Endometrium (tissue), 2 donors: ENCODE measurements at regions not wholly inside any gene's neighbourhood (a gene's known extent, or its start where the extent isn't known, plus 50 kb on each side); places are given as distances from the start of the nearest gene placed in this dataset.

Experiments
- FAIRE-seq: peaks from 2 replicates; lab custom pipeline; 2012; peaks lifted over from hg19 to GRCh38; lab: Jason Lieb, UNC
- donor health status: control.
- donor health status: control.

- no peak for FAIRE-seq
These were observed 84.2 kb upstream of the IL12A start for GRCh38 chr3:159904455-159904854.

- FAIRE-seq = no peak
These were observed 83.7 kb upstream of the IL12A start for GRCh38 chr3:159904911-159905310.

DNA sequence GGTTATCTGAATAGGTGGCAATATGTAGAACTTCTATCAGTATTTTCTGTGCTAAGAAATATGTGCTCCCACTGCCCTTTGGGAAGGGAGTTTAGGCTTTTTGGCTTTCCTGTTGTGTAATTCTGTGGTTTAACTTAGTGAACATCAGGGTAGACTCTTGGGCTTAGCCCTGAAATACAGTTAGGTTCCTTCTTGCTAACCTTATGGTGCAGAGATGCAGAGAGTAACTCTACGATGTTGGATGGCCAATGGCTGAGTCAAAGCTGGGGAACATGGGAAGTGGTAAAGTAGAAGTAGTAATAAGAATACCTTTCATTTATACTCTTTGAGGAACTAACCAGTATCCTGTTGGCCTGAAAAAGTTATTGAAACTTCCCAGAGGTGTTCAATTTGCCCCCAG lies 80.8 kb upstream of the IL12A start:
- FAIRE-seq = no peak

DNA sequence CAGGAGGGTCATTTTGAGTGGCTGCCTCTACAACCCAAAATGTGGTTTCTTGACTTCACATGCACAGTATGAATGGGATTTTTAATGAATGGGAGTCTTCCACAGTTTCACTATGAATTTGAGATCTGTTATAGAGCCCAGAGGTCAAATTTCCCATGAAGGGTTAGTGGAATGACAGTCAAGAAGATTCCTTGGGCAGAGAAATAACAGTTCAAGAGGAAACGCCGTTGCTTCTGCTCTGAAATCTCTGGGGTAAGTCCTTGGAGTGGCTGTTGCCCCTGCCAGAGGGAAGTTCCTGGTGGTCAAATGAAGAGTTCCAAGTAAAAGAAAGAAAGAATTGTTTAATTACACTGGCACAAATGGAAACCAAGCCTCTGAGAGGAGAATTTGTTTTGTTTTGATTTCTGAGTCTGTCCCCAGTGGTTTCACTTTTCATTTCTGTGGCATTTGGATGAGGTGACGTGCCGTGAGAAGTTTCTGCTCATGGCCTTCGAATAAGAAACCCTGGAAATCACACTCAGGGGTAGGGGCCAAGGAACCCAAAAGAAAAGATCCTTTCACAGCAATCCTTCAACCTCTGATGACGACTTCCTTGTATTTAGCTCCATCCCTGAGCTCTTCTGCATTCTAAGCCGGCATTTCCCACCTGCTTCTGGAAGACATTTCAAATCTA lies 77.5 kb upstream of the IL12A start:
- no peak for FAIRE-seq

DNA sequence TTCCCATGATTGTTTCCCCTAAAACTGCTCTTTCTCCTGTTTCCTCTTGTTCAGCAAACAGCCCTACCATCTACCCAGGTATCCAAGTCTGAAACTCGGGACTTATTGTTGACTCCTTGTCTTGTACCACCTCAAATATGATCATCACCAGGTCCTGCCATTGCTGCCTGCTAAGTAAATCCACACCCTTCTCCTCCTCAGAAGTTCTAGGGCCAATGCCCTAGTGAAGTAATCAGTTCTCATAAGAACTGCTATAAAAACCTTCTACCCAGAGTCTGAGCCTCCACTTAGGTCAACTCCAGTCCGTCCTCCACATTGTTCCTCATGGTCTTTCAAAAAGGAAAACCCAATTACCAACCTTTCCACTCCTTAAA lies 77.0 kb upstream of the IL12A start:
- FAIRE-seq = no peak

DNA sequence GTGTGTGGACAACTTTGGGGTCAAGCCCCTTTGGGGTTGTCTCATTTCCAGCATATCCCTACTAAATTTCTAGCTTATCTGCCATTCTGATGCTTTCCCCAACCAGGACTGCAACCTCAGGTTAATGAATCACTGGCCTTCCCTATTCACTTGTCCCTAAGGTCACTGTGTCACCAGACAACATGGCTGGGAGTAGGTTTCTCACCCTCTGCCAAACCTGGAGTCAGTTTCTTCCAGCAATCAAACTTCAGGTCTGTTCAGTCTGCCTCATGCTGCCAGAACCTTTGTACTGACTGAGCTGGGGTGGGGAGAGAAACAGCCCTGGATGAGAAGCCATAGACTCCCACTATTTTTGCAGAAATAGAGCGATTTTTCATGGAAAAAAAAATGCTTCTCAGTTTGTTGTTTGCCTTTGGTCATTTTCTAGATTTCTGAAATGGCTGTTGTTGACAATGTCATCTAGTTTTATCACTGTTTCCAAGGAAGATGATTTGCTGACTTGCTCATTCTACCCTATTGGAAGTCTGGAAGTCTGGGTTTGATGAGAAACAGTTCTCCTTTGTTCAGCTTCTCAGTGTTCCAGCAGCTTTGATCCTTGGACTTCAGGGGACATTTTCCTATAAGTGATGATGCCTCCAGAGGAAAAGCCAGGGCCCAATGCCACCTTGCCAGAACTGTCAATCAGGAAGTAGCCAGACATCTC lies 74.8 kb upstream of the IL12A start:
- FAIRE-seq = no peak

DNA sequence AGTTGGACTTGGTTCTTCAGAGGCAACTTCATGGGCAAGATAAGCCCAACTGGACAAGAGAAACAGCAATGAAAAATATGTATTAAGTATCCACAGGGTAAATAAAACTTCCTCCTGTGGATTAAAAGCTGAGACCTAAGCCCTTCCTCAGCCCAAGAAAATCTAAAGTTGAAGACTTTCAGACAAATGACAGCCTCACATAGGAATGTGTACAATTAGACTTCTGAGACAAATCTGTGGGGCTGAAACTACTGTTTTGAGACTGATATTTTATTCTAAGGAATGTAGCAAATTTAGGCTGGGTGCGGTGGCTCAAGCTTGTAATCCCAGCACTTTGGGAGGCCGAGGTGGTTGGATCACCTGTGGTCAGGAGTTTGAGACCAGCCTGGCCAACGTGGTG lies 74.2 kb upstream of the IL12A start:
- FAIRE-seq = no peak

DNA sequence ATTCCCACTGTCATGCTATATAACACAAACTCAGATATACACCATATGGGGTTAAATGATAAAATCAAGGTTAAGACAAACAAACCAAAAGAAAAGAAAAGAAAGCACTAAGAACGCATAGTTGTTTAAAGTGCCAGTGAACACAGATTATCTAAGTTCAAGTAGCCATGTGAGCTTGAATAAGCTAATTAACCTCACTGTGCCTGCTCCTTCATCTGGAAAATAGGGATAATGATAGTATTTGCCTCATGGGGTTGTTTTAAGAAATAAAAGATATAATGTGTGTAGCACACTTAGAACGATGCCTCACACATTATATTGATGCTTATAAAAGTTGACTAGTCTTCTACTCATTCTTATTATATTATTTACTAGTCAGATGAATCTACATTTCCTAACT lies 72.6 kb upstream of the IL12A start:
- FAIRE-seq = no peak

- no peak for FAIRE-seq
These were observed 71.5 kb upstream of the IL12A start for GRCh38 chr3:159917141-159917540.

DNA sequence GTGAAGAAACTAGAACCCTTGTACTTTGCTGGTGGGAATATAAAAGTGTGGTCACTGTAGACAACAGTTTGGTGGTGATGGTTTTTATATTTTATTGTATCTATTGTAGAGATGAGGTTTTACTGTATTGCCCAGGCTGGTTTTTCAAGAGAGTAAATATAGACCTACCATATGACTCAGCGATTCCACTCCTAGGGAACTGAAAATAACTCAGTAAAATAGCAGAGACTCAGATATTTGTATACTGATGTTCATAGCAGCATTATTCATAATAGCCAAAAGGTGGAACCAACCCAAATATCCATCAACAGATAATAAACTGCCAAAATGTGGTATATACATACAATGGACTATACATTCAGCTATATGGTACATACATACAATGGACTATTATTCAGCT lies 68.8 kb upstream of the IL12A start:
- FAIRE-seq = no peak

- FAIRE-seq = no peak
These were observed 66.3 kb upstream of the IL12A start for GRCh38 chr3:159922193-159922840.

DNA sequence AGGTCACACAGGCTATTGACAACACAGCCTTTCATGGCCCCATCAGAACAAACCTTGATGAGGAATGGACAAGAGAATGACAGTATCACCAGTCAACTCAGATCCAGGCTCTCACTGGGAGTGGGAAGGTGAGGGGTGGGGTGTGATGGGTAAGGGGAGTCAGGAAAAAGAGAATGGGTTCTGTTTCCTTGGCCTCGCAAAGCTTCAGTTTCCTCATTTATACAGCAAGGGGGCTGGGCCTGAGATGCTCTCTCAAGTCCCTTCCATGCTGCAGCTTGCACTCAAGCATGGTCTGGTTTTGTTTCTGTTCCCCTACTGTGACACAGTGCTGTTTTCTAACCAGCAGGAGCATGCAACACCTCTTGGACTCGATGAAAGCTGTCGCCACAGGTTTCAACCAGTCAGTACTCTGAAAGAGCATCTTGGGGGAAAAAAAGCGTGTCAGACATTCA lies 65.7 kb upstream of the IL12A start:
- FAIRE-seq = no peak

GRCh38 chr3:159923336-159923735 lies 65.3 kb upstream of the IL12A start:
- no peak for FAIRE-seq

- no peak for FAIRE-seq
These were observed 64.7 kb upstream of the IL12A start for GRCh38 chr3:159923956-159924355.

DNA sequence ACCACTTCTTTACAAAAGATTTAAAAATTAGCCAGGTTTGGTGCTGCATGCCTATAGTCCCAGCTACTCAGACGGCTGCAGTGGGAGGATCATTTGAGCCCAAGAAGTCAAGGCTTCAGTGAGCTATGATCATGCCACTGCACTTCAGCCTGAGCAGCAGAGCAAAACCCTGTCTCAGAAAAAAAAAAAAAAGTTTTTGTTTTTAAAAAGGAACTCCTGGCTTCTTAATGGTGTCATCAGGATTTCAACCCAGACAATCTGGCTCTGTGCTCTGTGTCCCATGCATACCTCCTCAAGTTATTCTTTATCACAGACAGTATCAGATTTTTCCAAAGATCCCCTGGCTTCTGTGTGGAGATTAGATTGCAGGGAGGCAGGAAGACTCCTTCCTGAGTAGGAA lies 64.2 kb upstream of the IL12A start:
- FAIRE-seq = no peak

- FAIRE-seq = no peak
These were observed 63.4 kb upstream of the IL12A start for GRCh38 chr3:159925248-159925647.

- FAIRE-seq = no peak
These were observed 62.1 kb upstream of the IL12A start for GRCh38 chr3:159926573-159926972.

DNA sequence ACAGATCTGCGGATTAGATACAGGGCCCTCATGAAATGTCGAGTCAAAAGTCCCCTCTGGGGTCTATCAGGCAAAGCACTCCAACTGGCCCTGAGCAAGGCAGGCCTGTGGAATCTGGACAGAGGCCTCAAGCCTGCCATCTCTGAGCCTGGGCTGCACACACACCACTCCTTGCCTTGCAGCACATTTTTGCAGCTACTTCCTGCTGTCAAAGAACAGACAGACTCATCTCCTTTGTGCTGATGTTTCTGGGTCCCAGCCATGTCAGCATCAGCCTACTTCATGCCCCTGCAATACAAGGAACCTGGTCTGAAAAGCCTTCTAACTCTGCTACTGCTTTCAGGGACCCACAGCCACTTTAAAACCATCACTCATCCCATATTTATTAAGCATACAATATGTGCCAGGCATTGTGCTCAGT lies 60.6 kb upstream of the IL12A start:
- no peak for FAIRE-seq

- no peak for FAIRE-seq
These were observed 60.0 kb upstream of the IL12A start for GRCh38 chr3:159928666-159929065.

DNA sequence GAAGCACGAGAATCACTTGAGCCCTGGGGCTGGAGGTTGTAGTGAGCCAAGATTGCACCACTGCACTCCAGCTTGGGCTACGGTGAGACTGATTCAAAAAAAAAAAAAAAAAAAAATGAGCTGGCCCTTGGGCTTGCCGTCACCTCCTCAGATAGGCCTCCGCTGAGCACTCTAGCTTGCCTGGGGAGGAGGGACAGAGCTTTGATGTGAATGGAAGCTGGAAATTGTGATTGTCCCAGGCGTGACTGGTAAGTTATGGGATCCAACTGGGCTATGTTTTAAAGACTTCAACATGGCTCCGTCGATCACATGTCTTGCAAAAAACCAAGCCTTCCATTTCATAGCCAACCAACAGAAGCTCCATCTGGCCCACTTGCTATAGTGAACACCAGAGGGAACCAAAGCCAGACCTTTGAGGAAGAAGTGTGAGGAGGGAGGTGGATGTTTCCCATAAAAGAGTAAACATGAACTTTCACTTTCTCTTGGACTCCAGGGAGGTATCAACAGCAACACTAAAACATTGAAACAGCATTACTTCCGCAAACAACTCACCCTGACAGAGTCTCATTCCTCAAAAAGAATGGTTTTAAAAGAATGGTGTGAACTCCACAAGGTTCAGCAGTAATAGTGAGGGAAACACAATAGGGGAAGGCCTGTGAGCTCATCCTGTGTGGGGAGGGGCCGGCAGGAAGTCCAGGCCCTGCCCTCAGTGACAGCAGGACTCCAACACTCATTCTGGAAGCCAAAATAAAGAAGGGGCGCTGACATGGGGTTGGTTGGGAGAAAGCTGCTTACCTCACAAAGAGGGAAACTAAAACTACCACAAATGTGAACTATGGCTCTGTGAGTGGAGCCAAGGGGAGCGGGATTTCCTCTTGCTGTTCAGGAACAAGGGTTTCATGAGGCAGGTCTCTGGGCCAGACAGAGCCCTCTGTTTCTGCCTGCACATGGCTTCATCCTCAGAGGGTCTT lies 59.2 kb upstream of the IL12A start:
- FAIRE-seq = no peak

GRCh38 chr3:159934216-159934615 lies 54.4 kb upstream of the IL12A start:
- FAIRE-seq = no peak

DNA sequence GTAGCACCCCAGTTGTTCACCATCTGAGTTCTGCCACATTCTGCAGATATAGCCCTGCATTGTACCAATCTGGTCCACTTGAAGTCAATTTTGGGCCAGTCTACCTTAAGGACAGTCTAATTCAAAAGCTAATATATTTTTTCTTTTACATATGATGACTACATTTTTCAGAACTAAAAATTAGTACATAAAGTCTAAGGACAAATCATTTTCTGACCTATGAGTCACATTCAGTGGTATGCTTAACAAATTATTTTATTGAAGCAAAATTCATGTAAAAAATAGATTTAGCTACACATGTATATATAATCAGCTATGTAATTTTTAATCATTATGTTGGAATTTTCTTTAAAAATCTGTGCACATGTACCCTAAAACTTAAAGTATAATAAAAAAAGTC lies 52.1 kb upstream of the IL12A start:
- no peak for FAIRE-seq
